ENCODE measurements at regions not wholly inside any gene's neighbourhood (a gene's known extent, or its start where the extent isn't known, plus 50 kb on each side); places are given as distances from the start of the nearest gene placed in this dataset.

DNA sequence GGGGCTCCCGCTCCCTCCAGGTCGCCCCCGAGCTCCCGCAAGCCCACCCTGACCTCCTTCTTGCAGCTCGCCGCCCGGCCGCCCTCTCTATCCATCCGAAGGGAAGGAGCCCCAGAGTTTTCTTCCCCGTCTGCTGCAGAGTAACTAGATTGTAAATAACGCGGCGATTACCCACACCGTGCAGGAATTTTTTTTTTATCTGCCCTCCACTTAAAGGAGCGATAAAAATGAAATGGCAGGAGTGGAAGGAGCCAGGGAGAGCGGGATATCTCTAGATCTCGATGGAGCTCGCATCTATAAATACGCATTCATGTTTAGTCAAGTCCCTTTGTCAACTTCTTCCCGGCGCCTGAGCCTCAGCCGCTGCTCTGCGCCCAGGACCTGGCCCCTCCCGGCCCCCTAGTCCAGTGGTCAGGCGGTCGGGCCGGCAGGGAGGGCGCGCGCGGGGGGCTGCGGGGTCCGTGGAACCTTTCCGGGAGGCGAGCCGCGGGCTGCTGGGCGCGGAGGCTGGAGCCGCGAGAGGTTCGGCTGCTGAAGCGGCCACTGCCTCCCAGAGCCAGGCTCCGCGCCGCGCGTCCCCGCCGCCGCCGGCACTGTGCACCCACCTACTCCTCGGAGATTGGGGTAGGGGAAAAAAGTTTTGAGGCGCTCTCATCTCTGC, 386.0 kb downstream of the BCAT1 start:
- no peak overlapping the region for H3K4me2 ChIP-seq (ENCODE audit: insufficient read depth, low read length)
- no peak overlapping the region for H3K27ac ChIP-seq (ENCODE audit: extremely low read depth, low read depth, low read length)
- ChIA-PET CTCF (ENCODE audit: low intra/inter-chr PET ratio) (no interaction called here), POLR2A (no interaction called here)
- H4K20me1 ChIP-seq (replicated peaks; ENCODE audit: control insufficient read depth, insufficient read depth, low read length) = no peaks in the 10 kb centered on the region
- in situ Hi-C loops (cut with MboI) = no loop called here
- WGBS (ENCODE audit: insufficient coverage, low coverage, missing lambda C conversion rate) = 8% methylated on average over 38 of the region's 54 CpGs
- H3K9me3 ChIP-seq (replicated peaks; ENCODE audit: control insufficient read depth, insufficient read depth, low read depth, low read length) = no peaks in the 10 kb centered on the region
- DNase-seq (ENCODE audit: extremely low read depth in 1 of 4, low spot score in 3 of 4) (peak in 1 of 4 experiments; percentile 10), ATAC-seq (no peak), FAIRE-seq (no peak)
- no peaks in the 10 kb centered on the region for H3K9me1 ChIP-seq (ENCODE audit: control insufficient read depth, insufficient read depth, low read length)
- H3K4me3 ChIP-seq = no peak overlapping the region
- H3K27me3 ChIP-seq (ENCODE audit: control insufficient read depth in 2 of 2, insufficient read depth in 2 of 2, low read length in 2 of 2) = peaks cover 26 to 33% of the 10 kb centered on the region in 2 experiments
- H3K79me2 ChIP-seq (ENCODE audit: control insufficient read depth, insufficient read depth, low read length) = no peaks in the 10 kb centered on the region
- intact Hi-C loops (cut with micrococcal nuclease) = no loop called here
- H2AFZ ChIP-seq (ENCODE audit: low read depth, low read length) = no peak overlapping the region
- H3K9ac ChIP-seq (ENCODE audit: insufficient read depth in 1 of 2, low read depth in 2 of 2, low read length in 2 of 2) = no peak overlapping the region
- H3K36me3 ChIP-seq (ENCODE audit: control insufficient read depth, insufficient read depth, low read length) = no peaks in the 10 kb centered on the region
- H3K4me1 ChIP-seq (replicated peaks in 1 of 2; ENCODE audit: control insufficient read depth in 2 of 2, insufficient read depth in 2 of 2, low read length in 2 of 2) = peaks cover 0 to 16% of the 10 kb centered on the region in 2 experiments; a peak in 2 of 5 replicates
- no TSS peak for BruUV-seq (replicated peaks)
- TF ChIP-seq ASH1L (IDR thresholded peaks at IDR 0.05; ENCODE audit: borderline replicate concordance, low read depth, partially characterized antibody) (no peak), ZNF224 (CRISPR knock-in tag; IDR thresholded peaks at IDR 0.05) (no peak), MYBL2 (IDR thresholded peaks at IDR 0.05; ENCODE audit: low read depth) (no peak), MYBL2 (CRISPR knock-in tag; IDR thresholded peaks at IDR 0.05; ENCODE audit: borderline replicate concordance) (no peak), TEAD1 (CRISPR knock-in tag; IDR thresholded peaks at IDR 0.05) (no peak), ELK1 (CRISPR knock-in tag; IDR thresholded peaks at IDR 0.05) (no peak), CEBPZ (IDR thresholded peaks at IDR 0.05; ENCODE audit: borderline replicate concordance, low read depth, low read length) (no peak), DACH1 (IDR thresholded peaks at IDR 0.05; ENCODE audit: partially characterized antibody) (no peak), GTF2E2 (tag; IDR thresholded peaks at IDR 0.05) (no peak), LCOR (CRISPR knock-in tag; IDR thresholded peaks at IDR 0.05) (no peak), FOSL1 (tag; conservative IDR thresholded peaks at IDR 0.05) (no peak), NFIC (IDR thresholded peaks at IDR 0.05) (no peak)
- TF ChIP-seq, protein P1, sequence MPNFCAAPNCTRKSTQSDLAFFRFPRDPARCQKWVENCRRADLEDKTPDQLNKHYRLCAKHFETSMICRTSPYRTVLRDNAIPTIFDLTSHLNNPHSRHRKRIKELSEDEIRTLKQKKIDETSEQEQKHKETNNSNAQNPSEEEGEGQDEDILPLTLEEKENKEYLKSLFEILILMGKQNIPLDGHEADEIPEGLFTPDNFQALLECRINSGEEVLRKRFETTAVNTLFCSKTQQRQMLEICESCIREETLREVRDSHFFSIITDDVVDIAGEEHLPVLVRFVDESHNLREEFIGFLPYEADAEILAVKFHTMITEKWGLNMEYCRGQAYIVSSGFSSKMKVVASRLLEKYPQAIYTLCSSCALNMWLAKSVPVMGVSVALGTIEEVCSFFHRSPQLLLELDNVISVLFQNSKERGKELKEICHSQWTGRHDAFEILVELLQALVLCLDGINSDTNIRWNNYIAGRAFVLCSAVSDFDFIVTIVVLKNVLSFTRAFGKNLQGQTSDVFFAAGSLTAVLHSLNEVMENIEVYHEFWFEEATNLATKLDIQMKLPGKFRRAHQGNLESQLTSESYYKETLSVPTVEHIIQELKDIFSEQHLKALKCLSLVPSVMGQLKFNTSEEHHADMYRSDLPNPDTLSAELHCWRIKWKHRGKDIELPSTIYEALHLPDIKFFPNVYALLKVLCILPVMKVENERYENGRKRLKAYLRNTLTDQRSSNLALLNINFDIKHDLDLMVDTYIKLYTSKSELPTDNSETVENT (CRISPR knock-in tag; IDR thresholded peaks at IDR 0.05) = no peak
